CD4-positive, alpha-beta T cell (primary cell): ENCODE measurements at regions not wholly inside any gene's neighbourhood (a gene's known extent, or its start where the extent isn't known, plus 50 kb on each side); places are given as distances from the start of the nearest gene placed in this dataset.

ENCODE experiments used
- ATAC-seq: fragments of 200-7000 bp; cut with Tn5 transposase; one replicate; pipeline ENCODE4 v1.10.0; 2022; ENCODE audit warnings: mild to moderate bottlenecking; ENCODE audit not compliant: poor library complexity
- CTCF ChIA-PET: fragments of 350-600 bp; sonication (Branson Sonifier 250); formaldehyde crosslinking; loops from one replicate; lab custom pipeline; 2021; ENCODE audit warnings: antibody characterized with exemption, inconsistent platforms; lab: Charles Lee
- POLR2A ChIA-PET: fragments of 350-600 bp; sonication (Branson Sonifier 250); formaldehyde crosslinking; loops from one replicate; lab custom pipeline; 2021; ENCODE audit warnings: antibody characterized with exemption, inconsistent platforms; lab: Charles Lee
- DNase-seq, 14 experiments: peaks; one replicate each; pipeline ENCODE4 v3.0.0-alpha.2; 2013 to 2020; ENCODE audit warnings: mixed read lengths in 2 of 14
- H3K27ac ChIP-seq, 2 donors: one replicate each; pipeline versions ENCODE4 v1.5.1 to v1.7.0; 2013; ENCODE audit warnings: low read length in 2 of 2, low read depth in 1 of 2, mild to moderate bottlenecking in 1 of 2
- H3K27me3 ChIP-seq, 2 experiments: 1 replicate in 1 of 2; 2 replicates in 1 of 2; pipeline versions ENCODE4 v1.6.1 to v1.7.0; 2013; ENCODE audit warnings: low read length in 2 of 2, control low read depth in 1 of 2, mild to moderate bottlenecking in 1 of 2, moderate library complexity in 1 of 2; ENCODE audit not compliant: insufficient read depth in 2 of 2, control insufficient read depth in 1 of 2
- H3K36me3 ChIP-seq: one replicate; pipeline ENCODE4 v1.6.1; 2013; ENCODE audit warnings: low read length, control low read depth; ENCODE audit not compliant: insufficient read depth
- H3K4me1 ChIP-seq: one replicate; pipeline ENCODE4 v1.6.1; 2013; ENCODE audit warnings: low read length, control low read depth; ENCODE audit not compliant: insufficient read depth
- H3K4me3 ChIP-seq: one replicate; pipeline ENCODE4 v1.5.1; 2013; ENCODE audit warnings: mild to moderate bottlenecking, low read length, moderate library complexity
- H3K9me3 ChIP-seq, 2 experiments: 1 replicate in 1 of 2; 2 replicates in 1 of 2; pipeline versions ENCODE4 v1.6.1 to v1.7.0; 2013; ENCODE audit warnings: low read length in 2 of 2, mild to moderate bottlenecking in 2 of 2, control low read depth in 1 of 2, moderate library complexity in 1 of 2; ENCODE audit not compliant: control insufficient read depth in 1 of 2, insufficient read depth in 1 of 2
- H3K27ac Mint-ChIP-seq: one replicate; pipeline ENCODE4 v1.8.0; 2020; ENCODE audit warnings: mixed read lengths
- H3K27me3 Mint-ChIP-seq: one replicate; pipeline ENCODE4 v1.8.0; 2021; ENCODE audit warnings: mixed read lengths
- H3K36me3 Mint-ChIP-seq: one replicate; pipeline ENCODE4 v1.8.0; 2021; ENCODE audit warnings: low read depth, mixed read lengths
- H3K4me1 Mint-ChIP-seq: one replicate; pipeline ENCODE4 v1.8.0; 2021; ENCODE audit warnings: low read depth, mixed read lengths
- H3K4me3 Mint-ChIP-seq: one replicate; pipeline ENCODE4 v1.8.0; 2020; ENCODE audit warnings: mild to moderate bottlenecking, mixed read lengths
- H3K9me3 Mint-ChIP-seq: one replicate; pipeline ENCODE4 v1.8.0; 2020; ENCODE audit warnings: mixed read lengths
- CTCF ChIP-seq: fragments of 200-600 bp; IDR thresholded peaks from one replicate; pipeline ENCODE4 v1.8.0; 2022; ENCODE audit warnings: antibody characterized with exemption, mild to moderate bottlenecking
- intact Hi-C, 2 experiments: fragments of 100-400 bp; cut with DNase I in 1 of 2; cut with micrococcal nuclease in 1 of 2; formaldehyde crosslinking; loops; one replicate each; pipeline versions ENCODE4 v1.15.1 to v1.9.0; 2023 to 2025; cut with DNase I, micrococcal nuclease

DNA sequence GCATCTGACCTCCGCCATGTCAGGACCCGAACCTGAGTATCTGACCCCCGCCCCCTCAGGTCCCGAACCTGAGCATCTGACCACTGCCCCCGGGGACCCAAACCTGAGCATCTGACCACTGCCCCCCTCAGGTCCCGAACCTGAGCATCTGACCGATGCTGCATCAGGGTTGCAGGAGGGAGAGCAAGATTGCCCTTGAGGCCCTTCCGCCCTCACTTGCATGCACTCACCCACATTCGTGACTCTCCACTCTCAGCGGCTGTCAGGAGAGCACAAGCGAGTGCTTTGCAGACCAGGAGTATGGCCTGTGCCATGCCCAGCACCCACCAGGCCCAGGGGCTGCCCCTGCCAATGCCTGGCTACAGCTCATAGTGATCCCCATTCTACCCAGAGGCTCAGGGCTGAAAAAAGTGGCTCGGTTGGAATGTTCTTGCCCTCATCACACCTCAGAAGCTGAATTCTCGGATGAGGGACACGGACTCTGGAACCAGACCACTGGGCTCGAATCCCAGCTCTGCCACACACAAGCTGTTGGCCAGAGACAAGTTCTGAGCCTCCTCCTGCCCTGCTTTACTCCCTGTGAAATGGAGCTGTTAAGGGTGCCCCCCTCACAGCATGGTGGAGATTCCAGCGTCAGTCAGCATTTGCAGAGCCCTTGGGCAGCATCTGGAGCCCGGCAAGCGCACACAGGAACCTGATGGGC is 82.1 kb downstream of the DLL1 start:
- ATAC-seq (no peak), DNase-seq (peak in 1 of 14 experiments; percentile 3)
- TF ChIP-seq CTCF = no peak
- Mint-ChIP-seq H3K4me3 (no peak overlapping the region), H3K9me3 (no peaks in the 10 kb centered on the region), H3K36me3 (no peaks in the 10 kb centered on the region), H3K27ac (no peak overlapping the region), H3K27me3 (no peaks in the 10 kb centered on the region), H3K4me1 (no peaks in the 10 kb centered on the region)
- intact Hi-C loops = no loop called here
- Histone ChIP-seq H3K27me3 (peaks cover 0 to 6% of the 10 kb centered on the region in 2 experiments), H3K27ac (no peak overlapping the region), H3K9me3 (peaks cover 0 to 10% of the 10 kb centered on the region in 2 experiments), H3K4me3 (no peak overlapping the region), H3K4me1 (no peaks in the 10 kb centered on the region), H3K36me3 (no peaks in the 10 kb centered on the region)
- POLR2A ChIA-PET = no interaction called here
- CTCF ChIA-PET = no interaction called here

DNA sequence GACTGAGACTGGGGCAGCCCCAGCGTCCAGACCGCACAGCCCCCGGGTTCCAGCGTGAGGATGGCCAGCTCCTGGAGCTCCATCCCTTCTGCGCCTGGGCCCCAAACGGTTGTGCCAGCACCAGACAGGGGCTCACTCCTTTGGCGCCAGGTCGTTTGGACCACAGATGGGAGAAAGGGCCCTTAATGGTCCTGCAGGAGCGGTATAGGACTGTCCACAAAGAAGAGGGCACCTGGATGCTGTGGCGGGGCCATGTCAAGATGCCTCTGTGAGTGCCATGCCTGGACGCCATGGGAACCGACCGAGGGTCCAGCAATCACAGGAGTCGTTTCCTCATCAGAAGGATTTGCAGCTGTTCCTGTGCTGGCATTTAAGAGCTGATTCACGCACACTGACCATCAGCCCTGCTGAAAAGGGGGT is 82.7 kb downstream of the DLL1 start:
- ATAC-seq (no peak), DNase-seq (no peak)
- Histone ChIP-seq H3K36me3 (no peaks in the 10 kb centered on the region), H3K27ac (no peak overlapping the region), H3K4me3 (no peak overlapping the region), H3K27me3 (peaks cover 0 to 6% of the 10 kb centered on the region in 2 experiments), H3K4me1 (no peaks in the 10 kb centered on the region), H3K9me3 (peaks cover 0 to 10% of the 10 kb centered on the region in 2 experiments)
- Mint-ChIP-seq H3K9me3 (no peaks in the 10 kb centered on the region), H3K27ac (no peak overlapping the region), H3K4me1 (no peaks in the 10 kb centered on the region), H3K27me3 (no peaks in the 10 kb centered on the region), H3K36me3 (no peaks in the 10 kb centered on the region), H3K4me3 (no peak overlapping the region)
- CTCF ChIA-PET = no interaction called here
- no peak for TF ChIP-seq CTCF
- intact Hi-C loops = no loop called here
- POLR2A ChIA-PET = no interaction called here

DNA sequence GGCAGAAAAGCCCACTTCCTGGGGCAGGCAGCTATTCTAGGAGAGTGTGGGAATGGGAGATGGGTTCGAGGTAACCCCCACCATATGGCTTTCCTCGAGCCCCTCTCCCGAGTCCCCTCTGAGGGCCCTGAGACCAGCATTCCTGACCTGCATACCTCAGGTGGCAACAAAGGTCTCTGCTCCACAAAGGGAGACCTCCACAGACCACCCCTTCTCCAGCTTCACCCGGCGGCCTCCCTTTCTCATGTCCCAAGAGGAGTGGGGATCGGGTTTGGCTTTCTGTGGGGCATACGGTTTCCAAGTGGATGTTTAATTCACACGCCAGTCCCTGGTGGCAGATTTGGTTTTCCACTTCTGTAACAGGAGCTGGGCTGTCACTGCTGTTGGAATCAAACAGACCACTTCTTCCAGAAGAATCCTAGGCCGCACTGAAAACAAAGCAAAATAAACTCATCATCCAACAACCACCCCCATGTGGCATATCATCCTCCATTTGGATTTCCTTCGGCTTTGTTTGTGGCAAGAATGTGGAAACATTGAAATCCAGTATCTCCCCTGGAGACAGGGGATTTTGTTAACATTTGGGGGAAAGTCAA is 83.2 kb downstream of the DLL1 start:
- POLR2A ChIA-PET = no interaction called here

More for the DNA sequence above, 83.2 kb downstream of the DLL1 start:
- H3K27ac ChIP-seq = no peak overlapping the region
- H3K4me3 Mint-ChIP-seq = no peak overlapping the region
- H3K4me1 Mint-ChIP-seq = no peaks in the 10 kb centered on the region
- H3K27me3 Mint-ChIP-seq = no peaks in the 10 kb centered on the region
- H3K9me3 Mint-ChIP-seq = no peaks in the 10 kb centered on the region
- ATAC-seq = no peak
- H3K36me3 Mint-ChIP-seq = no peaks in the 10 kb centered on the region
- no peak overlapping the region for H3K4me3 ChIP-seq
- H3K9me3 ChIP-seq = peaks cover 0 to 10% of the 10 kb centered on the region in 2 experiments
- H3K36me3 ChIP-seq = no peaks in the 10 kb centered on the region
- peak in 1 of 14 experiments; percentile 2 for DNase-seq
- H3K27me3 ChIP-seq = peaks cover 0 to 6% of the 10 kb centered on the region in 2 experiments
- TF ChIP-seq CTCF = no peak
- H3K27ac Mint-ChIP-seq = no peak overlapping the region
- intact Hi-C loops = no loop called here
- no peaks in the 10 kb centered on the region for H3K4me1 ChIP-seq
- CTCF ChIA-PET = no interaction called here
